Mesendoderm (in vitro differentiated cells): ENCODE measurements at regions not wholly inside any gene's neighbourhood (a gene's known extent, or its start where the extent isn't known, plus 50 kb on each side); places are given as distances from the start of the nearest gene placed in this dataset.

Experiments used
- DNase-seq: peaks from one replicate; pipeline ENCODE4 v3.0.0; 2013
- H2AK5ac ChIP-seq: 2 replicates; pipeline ENCODE4 v1.6.1; 2013; ENCODE audit warnings: low read length, inconsistent platforms
- H2BK120ac ChIP-seq: 2 replicates; pipeline ENCODE4 v1.6.1; 2013; ENCODE audit warnings: low read depth, mild to moderate bottlenecking, low read length, moderate library complexity, mixed read lengths
- H2BK15ac ChIP-seq: replicated peaks from 2 replicates; pipeline ENCODE4 v1.6.1; 2013; ENCODE audit warnings: low read depth, mild to moderate bottlenecking, moderate library complexity
- H2BK5ac ChIP-seq: 2 replicates; pipeline ENCODE4 v1.6.1; 2013; ENCODE audit warnings: low read length, inconsistent platforms
- H3K18ac ChIP-seq: 2 replicates; pipeline ENCODE4 v1.6.1; 2013; ENCODE audit warnings: mild to moderate bottlenecking, low read length, mixed read lengths
- H3K23ac ChIP-seq: one replicate; pipeline ENCODE4 v1.6.1; 2013; ENCODE audit warnings: low read length
- H3K27ac ChIP-seq: 2 replicates; pipeline ENCODE4 v1.5.1; 2013; ENCODE audit warnings: low read depth, mild to moderate bottlenecking, inconsistent platforms, low read length, moderate library complexity
- H3K27me3 ChIP-seq: 2 replicates; pipeline ENCODE4 v1.6.1; 2013; ENCODE audit warnings: low read length, control low read depth, mild to moderate bottlenecking, inconsistent platforms; ENCODE audit not compliant: insufficient read depth, poor library complexity
- H3K36me3 ChIP-seq: 2 replicates; pipeline ENCODE4 v1.6.1; 2013; ENCODE audit warnings: low read length, inconsistent platforms; ENCODE audit not compliant: control insufficient read depth, insufficient read depth
- H3K4ac ChIP-seq: one replicate; pipeline ENCODE4 v1.6.1; 2013; ENCODE audit warnings: low read depth, mild to moderate bottlenecking, low read length, moderate library complexity
- H3K4me1 ChIP-seq: 2 replicates; pipeline ENCODE4 v1.6.1; 2013; ENCODE audit warnings: low read depth, low read length, inconsistent platforms; ENCODE audit not compliant: control insufficient read depth
- H3K4me2 ChIP-seq: 2 replicates; pipeline ENCODE4 v1.6.1; 2013; ENCODE audit warnings: low read length
- H3K4me3 ChIP-seq: 2 replicates; pipeline ENCODE4 v1.5.1; 2013; ENCODE audit warnings: mild to moderate bottlenecking, low read length
- H3K56ac ChIP-seq: one replicate; pipeline ENCODE4 v1.6.1; 2013; ENCODE audit warnings: low read length
- H3K79me1 ChIP-seq: 2 replicates; pipeline ENCODE4 v1.6.1; 2013; ENCODE audit warnings: low read length, inconsistent platforms
- H3K79me2 ChIP-seq: 2 replicates; pipeline ENCODE4 v1.6.1; 2013; ENCODE audit warnings: mild to moderate bottlenecking, low read length; ENCODE audit not compliant: control insufficient read depth, insufficient read depth
- H3K9ac ChIP-seq: 2 replicates; pipeline ENCODE4 v1.6.1; 2013; ENCODE audit warnings: low read length, inconsistent platforms
- H4K5ac ChIP-seq: one replicate; pipeline ENCODE4 v1.6.1; 2013; ENCODE audit warnings: low read length
- H4K8ac ChIP-seq: one replicate; pipeline ENCODE4 v1.6.1; 2013; ENCODE audit warnings: low read depth, mild to moderate bottlenecking, control low read depth, low read length, moderate library complexity
- WGBS: extraction: QIAGEN DNeasy Blood & Tissue Kit; methylation state at CpG from one replicate; pipeline ENCODE4 v1.1.7; 2013; ENCODE audit warnings: low lambda C conversion rate, missing lambda C conversion rate; ENCODE audit not compliant: insufficient coverage; ENCODE audit errors: extremely low coverage; 5-methylcytosine and 5-hydroxymethylcytosine counted together

DNA sequence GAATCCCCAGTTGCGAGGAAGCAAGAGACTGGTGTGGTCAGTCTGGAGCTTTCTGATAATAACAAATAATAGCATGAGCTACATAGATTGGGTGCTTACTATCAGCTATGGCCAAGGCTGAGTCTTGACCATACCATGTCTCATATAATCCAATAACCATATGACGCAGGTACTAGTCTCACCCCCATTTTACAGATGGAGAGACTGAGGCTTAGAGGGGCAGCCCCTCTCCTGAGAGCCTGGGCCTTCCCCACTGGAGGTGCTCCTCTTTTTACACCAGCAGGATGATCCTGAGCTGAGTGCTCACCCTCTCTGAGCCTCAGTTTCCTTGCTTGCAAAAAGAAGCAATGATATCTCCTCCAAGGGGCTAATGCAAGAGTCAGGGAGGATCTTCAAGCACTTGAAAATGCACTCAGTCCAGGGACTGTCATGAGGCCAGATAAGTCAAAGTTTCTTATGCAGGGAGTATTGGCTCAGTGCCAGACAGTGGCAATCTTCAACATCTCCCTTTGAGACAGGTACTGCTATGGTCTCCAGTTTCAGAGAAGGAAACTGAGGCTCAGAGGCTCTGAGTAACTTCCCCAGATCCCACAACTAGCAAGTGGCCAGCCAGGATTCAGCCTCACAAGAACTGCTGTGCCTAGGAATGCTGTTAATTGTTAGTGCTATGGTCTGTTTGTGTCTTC lies 149.7 kb downstream of the TFCP2L1 start:
- H3K27me3 ChIP-seq, result no peaks in the 10 kb centered on the region

GRCh38 chr2:121136323-121136722 lies 148.7 kb downstream of the TFCP2L1 start:
- H3K4me3 ChIP-seq, result no peak overlapping the region
- peak; percentile 40 for DNase-seq
- H4K5ac ChIP-seq, result no peak overlapping the region
- H2BK120ac ChIP-seq, result no peak overlapping the region
- no peak overlapping the region for H3K18ac ChIP-seq
- no peak overlapping the region for H3K4ac ChIP-seq
- H2BK15ac ChIP-seq, result no peak overlapping the region
- H3K27me3 ChIP-seq, result no peaks in the 10 kb centered on the region
- H3K56ac ChIP-seq, result no peak overlapping the region
- no peak overlapping the region for H4K8ac ChIP-seq
- no peak overlapping the region for H2AK5ac ChIP-seq
- H3K79me1 ChIP-seq, result no peaks in the 10 kb centered on the region
- no CpG with 5 or more reads among the region's 3 CpGs for WGBS
- H3K27ac ChIP-seq, result no peak overlapping the region
- H3K4me2 ChIP-seq, result no peak overlapping the region
- H3K36me3 ChIP-seq, result no peaks in the 10 kb centered on the region
- H3K79me2 ChIP-seq, result no peaks in the 10 kb centered on the region
- H3K23ac ChIP-seq, result no peak overlapping the region
- no peak overlapping the region for H2BK5ac ChIP-seq
- no peak overlapping the region for H3K9ac ChIP-seq
- no peaks in the 10 kb centered on the region for H3K4me1 ChIP-seq

More for the DNA sequence above, 149.7 kb downstream of the TFCP2L1 start:
- H3K4me3 ChIP-seq, result no peak overlapping the region
- H3K9ac ChIP-seq, result no peak overlapping the region
- WGBS, result no CpG with 5 or more reads among the region's 2 CpGs
- H3K79me1 ChIP-seq, result no peaks in the 10 kb centered on the region
- H4K5ac ChIP-seq, result no peak overlapping the region
- DNase-seq, result no peak
- H2BK5ac ChIP-seq, result no peak overlapping the region
- no peak overlapping the region for H3K27ac ChIP-seq
- H3K4ac ChIP-seq, result no peak overlapping the region
- no peak overlapping the region for H2BK15ac ChIP-seq
- H3K18ac ChIP-seq, result no peak overlapping the region
- no peak overlapping the region for H3K4me2 ChIP-seq
- H4K8ac ChIP-seq, result no peak overlapping the region
- no peaks in the 10 kb centered on the region for H3K4me1 ChIP-seq
- H3K36me3 ChIP-seq, result no peaks in the 10 kb centered on the region
- H2AK5ac ChIP-seq, result no peak overlapping the region
- H3K56ac ChIP-seq, result no peak overlapping the region
- H3K79me2 ChIP-seq, result no peaks in the 10 kb centered on the region
- no peak overlapping the region for H2BK120ac ChIP-seq
- no peak overlapping the region for H3K23ac ChIP-seq

DNA sequence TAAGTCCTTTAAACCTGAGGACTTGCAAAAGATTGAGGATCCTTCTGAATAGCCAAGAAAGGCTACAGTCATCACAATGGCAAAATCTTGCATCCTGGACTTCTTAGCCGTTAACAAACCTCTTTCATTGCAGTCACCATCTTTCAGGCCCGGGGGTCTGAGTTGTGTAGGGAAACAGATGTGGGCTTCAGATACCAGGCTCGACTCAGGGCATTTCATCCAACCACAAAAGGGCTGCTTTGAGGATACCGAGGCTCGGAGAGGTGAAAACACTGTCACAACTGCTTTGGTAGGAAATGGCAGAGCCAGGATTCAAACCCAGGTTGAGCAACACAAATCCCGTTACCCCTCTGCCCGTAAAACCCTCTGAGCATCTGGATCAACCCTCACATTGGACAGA lies 147.4 kb downstream of the TFCP2L1 start:
- no peak overlapping the region for H4K8ac ChIP-seq
- H3K36me3 ChIP-seq, result no peaks in the 10 kb centered on the region
- H3K27me3 ChIP-seq, result no peaks in the 10 kb centered on the region
- H2AK5ac ChIP-seq, result no peak overlapping the region
- no peak overlapping the region for H3K9ac ChIP-seq
- H3K18ac ChIP-seq, result no peak overlapping the region
- no peak overlapping the region for H3K4me2 ChIP-seq
- no peak overlapping the region for H3K4ac ChIP-seq
- no peak overlapping the region for H3K27ac ChIP-seq
- no CpG with 5 or more reads among the region's 7 CpGs for WGBS
- H3K79me1 ChIP-seq, result no peaks in the 10 kb centered on the region
- H3K4me1 ChIP-seq, result no peaks in the 10 kb centered on the region
- H3K79me2 ChIP-seq, result no peaks in the 10 kb centered on the region
- H3K56ac ChIP-seq, result no peak overlapping the region
- H2BK120ac ChIP-seq, result no peak overlapping the region
- no peak overlapping the region for H3K23ac ChIP-seq
- no peak overlapping the region for H3K4me3 ChIP-seq
- H2BK5ac ChIP-seq, result no peak overlapping the region
- DNase-seq, result no peak
- H4K5ac ChIP-seq, result no peak overlapping the region
- H2BK15ac ChIP-seq, result no peak overlapping the region

DNA sequence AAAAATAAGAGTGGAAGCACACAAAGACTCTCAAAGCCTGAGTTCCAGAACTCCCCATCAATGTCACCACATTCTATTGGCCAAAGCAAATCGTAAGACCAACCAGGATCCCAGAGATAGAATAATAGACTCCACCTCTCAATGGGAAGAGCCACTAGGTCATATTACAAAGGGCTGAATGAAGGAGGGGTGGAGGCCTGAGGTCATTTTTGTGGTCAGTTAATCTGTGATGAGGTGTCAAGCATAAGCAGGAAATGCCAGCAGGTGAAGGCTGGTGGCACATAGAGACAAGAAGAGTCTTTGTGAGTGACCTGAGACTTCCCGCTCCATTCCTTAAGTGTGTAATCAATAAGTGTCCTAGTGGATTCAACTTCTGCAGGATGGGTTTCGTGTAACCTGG lies 144.3 kb downstream of the TFCP2L1 start:
- no peak overlapping the region for H2BK120ac ChIP-seq
- H3K4me2 ChIP-seq, result no peak overlapping the region
- no peak overlapping the region for H3K9ac ChIP-seq
- no CpG with 5 or more reads among the region's 3 CpGs for WGBS
- H3K79me2 ChIP-seq, result no peaks in the 10 kb centered on the region
- no peak overlapping the region for H3K27ac ChIP-seq
- no peak overlapping the region for H3K4ac ChIP-seq
- no peak overlapping the region for H3K23ac ChIP-seq
- H2AK5ac ChIP-seq, result no peak overlapping the region
- H4K5ac ChIP-seq, result no peak overlapping the region
- no peaks in the 10 kb centered on the region for H3K4me1 ChIP-seq
- H3K4me3 ChIP-seq, result no peak overlapping the region
- H4K8ac ChIP-seq, result no peak overlapping the region
- no peaks in the 10 kb centered on the region for H3K27me3 ChIP-seq
- DNase-seq, result peak; percentile 68
- H3K36me3 ChIP-seq, result no peaks in the 10 kb centered on the region
- no peak overlapping the region for H2BK15ac ChIP-seq
- H3K56ac ChIP-seq, result no peak overlapping the region
- H3K18ac ChIP-seq, result no peak overlapping the region
- no peak overlapping the region for H2BK5ac ChIP-seq
- no peaks in the 10 kb centered on the region for H3K79me1 ChIP-seq

GRCh38 chr2:121142452-121142851 lies 142.6 kb downstream of the TFCP2L1 start:
- H3K27ac ChIP-seq, result no peak overlapping the region
- H3K23ac ChIP-seq, result no peak overlapping the region
- no peaks in the 10 kb centered on the region for H3K79me1 ChIP-seq
- H2BK15ac ChIP-seq, result no peak overlapping the region
- H3K9ac ChIP-seq, result no peak overlapping the region
- no peak overlapping the region for H3K4ac ChIP-seq
- no CpG with 5 or more reads among the region's 2 CpGs for WGBS
- no peak for DNase-seq
- H3K27me3 ChIP-seq, result no peaks in the 10 kb centered on the region
- no peak overlapping the region for H2BK5ac ChIP-seq
- no peak overlapping the region for H3K4me3 ChIP-seq
- no peak overlapping the region for H3K4me2 ChIP-seq
- no peak overlapping the region for H3K18ac ChIP-seq
- no peak overlapping the region for H2BK120ac ChIP-seq
- H3K79me2 ChIP-seq, result no peaks in the 10 kb centered on the region
- no peak overlapping the region for H4K8ac ChIP-seq
- H2AK5ac ChIP-seq, result no peak overlapping the region
- no peaks in the 10 kb centered on the region for H3K4me1 ChIP-seq
- no peaks in the 10 kb centered on the region for H3K36me3 ChIP-seq
- H4K5ac ChIP-seq, result no peak overlapping the region
- no peak overlapping the region for H3K56ac ChIP-seq

DNA sequence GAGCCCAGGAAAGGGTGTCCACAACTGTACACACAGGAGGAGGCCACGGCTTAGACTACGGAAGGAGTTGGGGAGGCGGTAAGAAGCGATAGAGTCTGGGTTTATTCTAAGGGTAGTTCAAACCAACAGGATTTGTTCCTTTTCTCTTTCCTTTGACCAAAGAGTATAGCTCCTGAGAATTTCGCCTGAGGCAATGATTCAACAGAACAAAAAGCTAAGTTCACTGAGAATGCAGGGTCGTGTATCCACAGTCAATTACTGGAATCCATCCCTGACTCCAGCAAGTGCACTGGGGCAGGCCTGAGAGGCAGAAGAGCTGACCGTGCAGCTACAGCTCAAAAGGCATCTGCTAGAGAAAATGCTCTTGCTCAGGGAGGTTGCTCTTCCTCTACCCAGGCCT lies 140.9 kb downstream of the TFCP2L1 start:
- Histone ChIP-seq H2BK120ac (no peak overlapping the region), H3K4me1 (no peaks in the 10 kb centered on the region), H3K36me3 (no peaks in the 10 kb centered on the region), H3K9ac (no peak overlapping the region), H3K79me1 (no peaks in the 10 kb centered on the region), H2BK5ac (no peak overlapping the region), H3K79me2 (no peaks in the 10 kb centered on the region), H3K56ac (no peak overlapping the region), H3K23ac (no peak overlapping the region), H3K27me3 (no peaks in the 10 kb centered on the region), H2AK5ac (no peak overlapping the region), H3K4me2 (no peak overlapping the region), H4K5ac (no peak overlapping the region), H3K4me3 (no peak overlapping the region), H3K27ac (no peak overlapping the region), H3K18ac (no peak overlapping the region), H2BK15ac (no peak overlapping the region), H4K8ac (no peak overlapping the region), H3K4ac (no peak overlapping the region)
- WGBS, result no CpG with 5 or more reads among the region's 7 CpGs
- DNase-seq, result no peak
